ENCODE measurements at regions not wholly inside any gene's neighbourhood (a gene's known extent, or its start where the extent isn't known, plus 50 kb on each side); places are given as distances from the start of the nearest gene placed in this dataset.

GRCh38 chr6:4451081-4451480, 315.7 kb upstream of the ECI2 start:
- no peak for TF ChIP-seq TARDBP (IDR thresholded peaks at IDR 0.05)
- TF ChIP-seq BHLHE40 (IDR thresholded peaks at IDR 0.05; ENCODE audit: borderline replicate concordance), result no peak

Measured in HEK293T (cell line).